Neuronal stem cell (in vitro differentiated cells): ENCODE measurements at regions not wholly inside any gene's neighbourhood (a gene's known extent, or its start where the extent isn't known, plus 50 kb on each side); places are given as distances from the start of the nearest gene placed in this dataset.

Source experiments
- DNase-seq: peaks from one replicate; pipeline ENCODE4 v3.0.0-alpha.2; 2013; ENCODE audit warnings: low spot score
- H2AFZ ChIP-seq: one replicate; pipeline ENCODE4 v1.6.1; 2013; ENCODE audit warnings: mild to moderate bottlenecking, low read length, inconsistent platforms
- H2AK5ac ChIP-seq: 2 replicates; pipeline ENCODE4 v1.6.1; 2013; ENCODE audit warnings: low read depth, mild to moderate bottlenecking, inconsistent platforms, low read length, moderate library complexity, mixed read lengths
- H2BK120ac ChIP-seq: 2 replicates; pipeline ENCODE4 v1.6.1; 2013; ENCODE audit warnings: low read depth, mild to moderate bottlenecking, inconsistent platforms, low read length, moderate library complexity, mixed read lengths
- H2BK12ac ChIP-seq: one replicate; pipeline ENCODE4 v1.6.1; 2013; ENCODE audit warnings: low read length, inconsistent platforms
- H2BK15ac ChIP-seq: 2 replicates; pipeline ENCODE4 v1.6.1; 2013; ENCODE audit warnings: mild to moderate bottlenecking, low read length, inconsistent platforms, mixed read lengths
- H2BK5ac ChIP-seq: one replicate; pipeline ENCODE4 v1.6.1; 2013; ENCODE audit warnings: inconsistent platforms, mild to moderate bottlenecking, low read length, moderate library complexity
- H3K14ac ChIP-seq: one replicate; pipeline ENCODE4 v1.6.1; 2013; ENCODE audit warnings: low read length, inconsistent platforms
- H3K18ac ChIP-seq: 2 replicates; pipeline ENCODE4 v1.6.1; 2013; ENCODE audit warnings: low read length, inconsistent platforms
- H3K23ac ChIP-seq: 2 replicates; pipeline ENCODE4 v1.6.1; 2013; ENCODE audit warnings: low read depth, mild to moderate bottlenecking, mixed read lengths, low read length, inconsistent platforms; ENCODE audit not compliant: poor library complexity
- H3K27ac ChIP-seq: replicated peaks from 3 replicates; pipeline ENCODE4 v1.5.1; 2013; ENCODE audit warnings: low read length, inconsistent platforms
- H3K27me3 ChIP-seq, 3 experiments: 2 replicates each; pipeline ENCODE4 v1.6.1; 2013; ENCODE audit warnings: low read length in 3 of 3, mild to moderate bottlenecking in 2 of 3, inconsistent platforms in 1 of 3, low read depth in 1 of 3, mixed read lengths in 1 of 3, moderate library complexity in 1 of 3; ENCODE audit not compliant: control insufficient read depth in 3 of 3, insufficient read depth in 3 of 3
- H3K36me3 ChIP-seq, 2 donors: replicated peaks in 1 of 2; 2 replicates each; pipeline ENCODE4 v1.6.1; 2013; ENCODE audit warnings: low read length in 2 of 2; ENCODE audit not compliant: control insufficient read depth in 2 of 2, insufficient read depth in 2 of 2
- H3K4ac ChIP-seq: 2 replicates; pipeline ENCODE4 v1.6.1; 2013; ENCODE audit warnings: inconsistent platforms, mild to moderate bottlenecking, low read length, moderate library complexity
- H3K4me1 ChIP-seq, 2 donors: 1 replicate in 1 of 2; 2 replicates in 1 of 2; pipeline ENCODE4 v1.6.1; 2013; ENCODE audit warnings: low read length in 2 of 2, low read depth in 1 of 2; ENCODE audit not compliant: control insufficient read depth in 2 of 2, insufficient read depth in 1 of 2
- H3K4me2 ChIP-seq: one replicate; pipeline ENCODE4 v1.6.1; 2013; ENCODE audit warnings: mild to moderate bottlenecking, low read length, inconsistent platforms; ENCODE audit not compliant: insufficient read depth, poor library complexity, severe bottlenecking
- H3K4me3 ChIP-seq, 2 donors: 2 replicates each; pipeline ENCODE4 v1.5.1; 2013; ENCODE audit warnings: low read length in 2 of 2, mild to moderate bottlenecking in 2 of 2, inconsistent platforms in 1 of 2, moderate library complexity in 1 of 2
- H3K79me1 ChIP-seq: one replicate; pipeline ENCODE4 v1.6.1; 2013; ENCODE audit warnings: low read depth, mild to moderate bottlenecking, inconsistent platforms, low read length, moderate library complexity
- H3K9ac ChIP-seq: one replicate; pipeline ENCODE4 v1.6.1; 2013; ENCODE audit warnings: mild to moderate bottlenecking, low read depth, low read length, inconsistent platforms; ENCODE audit not compliant: poor library complexity
- H3K9me3 ChIP-seq, 2 donors: replicated peaks in 1 of 2; 2 replicates each; pipeline versions ENCODE3 to v1.6.1; 2013; ENCODE audit warnings: low read length in 2 of 2, mild to moderate bottlenecking in 2 of 2, inconsistent platforms in 1 of 2, low read depth in 1 of 2, mixed read lengths in 1 of 2, moderate library complexity in 1 of 2; ENCODE audit not compliant: control insufficient read depth in 2 of 2, insufficient read depth in 1 of 2
- H4K8ac ChIP-seq: one replicate; pipeline ENCODE4 v1.6.1; 2013; ENCODE audit warnings: low read depth, mild to moderate bottlenecking, inconsistent platforms, low read length, moderate library complexity
- H4K91ac ChIP-seq: one replicate; pipeline ENCODE4 v1.6.1; 2013; ENCODE audit warnings: low read length, low read depth, mild to moderate bottlenecking, inconsistent platforms; ENCODE audit not compliant: poor library complexity
- WGBS, 2 donors: extraction: QIAGEN DNeasy Blood & Tissue Kit; methylation state at CpG; one replicate each; pipeline ENCODE4 v1.1.7; 2013; ENCODE audit warnings: missing lambda C conversion rate in 2 of 2, mixed read lengths in 1 of 2; ENCODE audit not compliant: insufficient read length in 2 of 2, insufficient replicate concordance in 1 of 2; ENCODE audit errors: extremely low coverage in 2 of 2; 5-methylcytosine and 5-hydroxymethylcytosine counted together

DNA sequence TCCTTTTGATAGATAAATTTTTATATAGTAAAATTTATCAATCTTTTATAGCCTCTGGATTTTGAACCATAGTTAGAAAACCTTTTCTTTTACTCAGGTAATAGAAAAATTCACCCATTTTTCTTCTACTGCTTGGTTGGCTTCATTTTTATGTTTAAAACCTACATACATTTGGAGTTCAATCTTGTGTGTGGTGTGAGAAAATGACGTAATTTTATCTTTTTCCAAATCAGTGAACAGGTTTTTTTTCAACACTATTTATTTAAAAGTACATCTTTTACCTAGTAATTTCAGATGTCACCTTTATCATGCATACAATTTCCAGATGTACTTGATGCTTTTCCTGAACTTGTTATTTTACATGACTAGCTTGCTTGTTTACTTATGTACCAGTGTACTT, 200.2 kb downstream of the TRIM36 start:
- no peak overlapping the region for H2AK5ac ChIP-seq
- H4K8ac ChIP-seq, result no peak overlapping the region
- H3K36me3 ChIP-seq, result no peaks in the 10 kb centered on the region
- H3K14ac ChIP-seq, result no peak overlapping the region
- no peaks in the 10 kb centered on the region for H3K4me1 ChIP-seq
- no peak overlapping the region for H3K4me2 ChIP-seq
- H2BK15ac ChIP-seq, result no peak overlapping the region
- H3K9me3 ChIP-seq, result no peaks in the 10 kb centered on the region
- no peaks in the 10 kb centered on the region for H3K79me1 ChIP-seq
- WGBS, 2 donors, result no CpG with 5 or more reads among the region's 1 CpG
- H4K91ac ChIP-seq, result no peak overlapping the region
- no peak overlapping the region for H3K18ac ChIP-seq
- no peak overlapping the region for H2AFZ ChIP-seq
- no peak overlapping the region for H3K4me3 ChIP-seq
- H2BK5ac ChIP-seq, result no peak overlapping the region
- no peaks in the 10 kb centered on the region for H3K27me3 ChIP-seq
- no peak for DNase-seq
- H3K9ac ChIP-seq, result no peak overlapping the region
- H3K23ac ChIP-seq, result no peak overlapping the region
- H3K4ac ChIP-seq, result no peak overlapping the region
- H2BK12ac ChIP-seq, result no peak overlapping the region
- H2BK120ac ChIP-seq, result no peak overlapping the region
- H3K27ac ChIP-seq, result no peak overlapping the region

DNA sequence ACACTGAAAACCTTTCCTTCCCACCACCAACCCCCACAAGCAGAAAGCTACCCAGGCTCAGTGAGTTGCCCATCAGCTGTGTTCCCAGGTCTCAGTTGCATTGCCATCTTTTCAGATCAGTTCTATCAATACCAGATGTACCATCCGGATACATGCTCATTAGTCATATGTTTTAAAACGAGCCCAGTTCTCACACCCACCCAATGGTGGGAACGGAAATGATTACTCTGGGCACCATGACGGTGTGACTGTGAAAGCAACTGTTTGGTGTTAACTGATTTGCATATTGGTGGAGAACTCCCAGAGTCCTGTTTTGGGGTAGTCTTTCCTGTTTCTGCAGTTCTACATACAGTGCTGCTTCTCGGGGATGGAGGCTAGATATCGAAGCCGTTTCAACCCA, 212.3 kb downstream of the TRIM36 start:
- H2AFZ ChIP-seq, result no peak overlapping the region
- H3K27ac ChIP-seq, result no peak overlapping the region
- no peak overlapping the region for H3K14ac ChIP-seq
- DNase-seq, result no peak
- no CpG with 5 or more reads among the region's 7 CpGs for WGBS, 2 donors
- no peak overlapping the region for H3K4me2 ChIP-seq
- no peak overlapping the region for H3K9ac ChIP-seq
- no peak overlapping the region for H4K8ac ChIP-seq
- H2BK12ac ChIP-seq, result no peak overlapping the region
- H2BK15ac ChIP-seq, result no peak overlapping the region
- H3K4ac ChIP-seq, result no peak overlapping the region
- H2BK5ac ChIP-seq, result no peak overlapping the region
- H3K18ac ChIP-seq, result no peak overlapping the region
- H4K91ac ChIP-seq, result no peak overlapping the region
- no peaks in the 10 kb centered on the region for H3K36me3 ChIP-seq
- H3K27me3 ChIP-seq, result no peaks in the 10 kb centered on the region
- no peak overlapping the region for H2BK120ac ChIP-seq
- no peak overlapping the region for H3K4me3 ChIP-seq
- no peaks in the 10 kb centered on the region for H3K9me3 ChIP-seq
- H3K4me1 ChIP-seq, result no peaks in the 10 kb centered on the region
- H3K23ac ChIP-seq, result no peak overlapping the region
- H2AK5ac ChIP-seq, result no peak overlapping the region
- H3K79me1 ChIP-seq, result no peaks in the 10 kb centered on the region

DNA sequence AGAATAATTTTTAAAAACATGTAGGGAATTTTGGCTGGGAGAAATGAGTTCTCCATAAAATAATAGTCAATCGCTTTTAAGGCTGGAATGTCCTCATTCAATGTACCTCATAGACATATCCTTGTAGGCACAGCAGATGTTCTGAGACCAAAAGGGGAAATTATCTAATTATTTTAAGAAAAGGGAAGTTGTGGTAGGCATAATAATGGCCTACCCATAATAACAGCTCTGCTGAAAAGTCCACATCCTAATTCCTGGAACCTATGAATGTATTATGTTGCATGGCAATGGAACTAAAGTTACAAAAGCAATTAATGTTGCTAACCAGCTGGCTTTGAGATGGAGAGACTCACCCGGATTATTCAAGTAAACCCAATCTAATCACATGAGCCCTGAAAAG, 216.1 kb downstream of the TRIM36 start:
- H4K91ac ChIP-seq, result no peak overlapping the region
- no peak overlapping the region for H2BK120ac ChIP-seq
- H2BK5ac ChIP-seq, result no peak overlapping the region
- no peak overlapping the region for H3K18ac ChIP-seq
- no peaks in the 10 kb centered on the region for H3K9me3 ChIP-seq
- no peak overlapping the region for H3K4ac ChIP-seq
- H2BK15ac ChIP-seq, result no peak overlapping the region
- no peak overlapping the region for H3K4me3 ChIP-seq
- no peak for DNase-seq
- H3K9ac ChIP-seq, result no peak overlapping the region
- no peak overlapping the region for H4K8ac ChIP-seq
- H3K4me1 ChIP-seq, result no peaks in the 10 kb centered on the region
- H3K27me3 ChIP-seq, result no peaks in the 10 kb centered on the region
- H3K14ac ChIP-seq, result no peak overlapping the region
- H3K36me3 ChIP-seq, result no peaks in the 10 kb centered on the region
- no CpG with 5 or more reads among the region's 2 CpGs for WGBS, 2 donors
- H3K27ac ChIP-seq, result no peak overlapping the region
- no peak overlapping the region for H3K4me2 ChIP-seq
- H2AK5ac ChIP-seq, result no peak overlapping the region
- H3K23ac ChIP-seq, result no peak overlapping the region
- no peak overlapping the region for H2AFZ ChIP-seq
- H2BK12ac ChIP-seq, result no peak overlapping the region
- H3K79me1 ChIP-seq, result no peaks in the 10 kb centered on the region

- H3K4ac ChIP-seq, result no peak overlapping the region
- H3K9me3 ChIP-seq, result no peaks in the 10 kb centered on the region
- H3K14ac ChIP-seq, result no peak overlapping the region
- H3K36me3 ChIP-seq, result no peaks in the 10 kb centered on the region
- no peak overlapping the region for H2BK12ac ChIP-seq
- no peak overlapping the region for H3K27ac ChIP-seq
- H3K23ac ChIP-seq, result no peak overlapping the region
- H3K27me3 ChIP-seq, result no peaks in the 10 kb centered on the region
- H4K91ac ChIP-seq, result no peak overlapping the region
- H3K18ac ChIP-seq, result no peak overlapping the region
- no peak overlapping the region for H2BK120ac ChIP-seq
- no peak for DNase-seq
- no peak overlapping the region for H2AK5ac ChIP-seq
- H3K9ac ChIP-seq, result no peak overlapping the region
- H3K4me1 ChIP-seq, result no peaks in the 10 kb centered on the region
- H3K4me3 ChIP-seq, result no peak overlapping the region
- H4K8ac ChIP-seq, result no peak overlapping the region
- no peak overlapping the region for H2AFZ ChIP-seq
- no peak overlapping the region for H2BK5ac ChIP-seq
- no peak overlapping the region for H3K4me2 ChIP-seq
- H3K79me1 ChIP-seq, result no peaks in the 10 kb centered on the region
- no peak overlapping the region for H2BK15ac ChIP-seq
- WGBS, 2 donors, result no CpG with 5 or more reads among the region's 5 CpGs
Observed at GRCh38 chr5:114952876-114953275, 216.8 kb downstream of the TRIM36 start.
